ENCODE measurements at regions not wholly inside any gene's neighbourhood (a gene's known extent, or its start where the extent isn't known, plus 50 kb on each side); places are given as distances from the start of the nearest gene placed in this dataset.

DNA sequence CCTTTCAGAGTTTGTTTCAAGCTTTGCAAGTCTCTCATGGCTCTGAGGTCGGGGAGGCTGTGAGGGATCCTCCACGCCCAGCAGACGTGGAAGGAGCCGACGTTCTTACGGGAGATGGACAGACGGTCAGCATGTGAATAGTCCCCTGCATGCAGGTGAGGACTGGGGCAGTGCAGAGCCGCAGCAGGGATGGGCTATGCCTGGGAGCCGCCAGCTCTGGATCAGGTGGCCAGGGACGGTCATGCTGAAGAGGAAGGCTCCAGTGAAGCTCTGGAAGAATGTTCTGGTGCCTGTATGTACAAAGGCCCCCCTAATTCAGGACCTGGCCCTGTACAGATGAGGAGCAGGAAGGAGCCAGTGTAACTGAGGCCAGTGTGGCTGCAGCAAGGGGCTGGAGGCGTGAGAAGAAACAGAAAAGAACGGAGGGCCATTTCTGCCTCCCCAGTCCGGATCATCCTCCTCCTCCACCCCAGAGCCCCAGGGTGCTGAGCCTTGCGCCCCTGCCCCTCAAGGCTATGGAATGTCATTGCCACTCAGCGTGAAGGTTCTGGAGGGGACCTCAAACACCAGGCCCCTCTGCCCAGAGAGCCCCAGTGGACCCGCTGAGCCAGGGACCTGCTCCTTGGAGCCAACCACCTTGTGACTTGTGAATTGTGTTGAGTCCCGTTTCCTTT is 96.8 kb upstream of the DIO3 start:
- TF ChIP-seq TAF1 (IDR thresholded peaks at IDR 0.05; ENCODE audit: low read depth) = no peak
- TF ChIP-seq POLR2AphosphoS5 (IDR thresholded peaks at IDR 0.05) = no peak
- TF ChIP-seq, protein P1, sequence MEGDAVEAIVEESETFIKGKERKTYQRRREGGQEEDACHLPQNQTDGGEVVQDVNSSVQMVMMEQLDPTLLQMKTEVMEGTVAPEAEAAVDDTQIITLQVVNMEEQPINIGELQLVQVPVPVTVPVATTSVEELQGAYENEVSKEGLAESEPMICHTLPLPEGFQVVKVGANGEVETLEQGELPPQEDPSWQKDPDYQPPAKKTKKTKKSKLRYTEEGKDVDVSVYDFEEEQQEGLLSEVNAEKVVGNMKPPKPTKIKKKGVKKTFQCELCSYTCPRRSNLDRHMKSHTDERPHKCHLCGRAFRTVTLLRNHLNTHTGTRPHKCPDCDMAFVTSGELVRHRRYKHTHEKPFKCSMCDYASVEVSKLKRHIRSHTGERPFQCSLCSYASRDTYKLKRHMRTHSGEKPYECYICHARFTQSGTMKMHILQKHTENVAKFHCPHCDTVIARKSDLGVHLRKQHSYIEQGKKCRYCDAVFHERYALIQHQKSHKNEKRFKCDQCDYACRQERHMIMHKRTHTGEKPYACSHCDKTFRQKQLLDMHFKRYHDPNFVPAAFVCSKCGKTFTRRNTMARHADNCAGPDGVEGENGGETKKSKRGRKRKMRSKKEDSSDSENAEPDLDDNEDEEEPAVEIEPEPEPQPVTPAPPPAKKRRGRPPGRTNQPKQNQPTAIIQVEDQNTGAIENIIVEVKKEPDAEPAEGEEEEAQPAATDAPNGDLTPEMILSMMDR (IDR thresholded peaks at IDR 0.05; ENCODE audit: poor library complexity, severe bottlenecking) = no peak
- TF ChIP-seq EZH2 (IDR thresholded peaks at IDR 0.05; ENCODE audit: borderline replicate concordance, insufficient read depth, low read length, poor library complexity, severe bottlenecking) = no peak
- no peak for TF ChIP-seq EP300 (conservative IDR thresholded peaks at IDR 0.05; ENCODE audit: poor library complexity, severe bottlenecking)

Measured in neural cell (in vitro differentiated cells).